ENCODE measurements at regions not wholly inside any gene's neighbourhood (a gene's known extent, or its start where the extent isn't known, plus 50 kb on each side); places are given as distances from the start of the nearest gene placed in this dataset.

DNA sequence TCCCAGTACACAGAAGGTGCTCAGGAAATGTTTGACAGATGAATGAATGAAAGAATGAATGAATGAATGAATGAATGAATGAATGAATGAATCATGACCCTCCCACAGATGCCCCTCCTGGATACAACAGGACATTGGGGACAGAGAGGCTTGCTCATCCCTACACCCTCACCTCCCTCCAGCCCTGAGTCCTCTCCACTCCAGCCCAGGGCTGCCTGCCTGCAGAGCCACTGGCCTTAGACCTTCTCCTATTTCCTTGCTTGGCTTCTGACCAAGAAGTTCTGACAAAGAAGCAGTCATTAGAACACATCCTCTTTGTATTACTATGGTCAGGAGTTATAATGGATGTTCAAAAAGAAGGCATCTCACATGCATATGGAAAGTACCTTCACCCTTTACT lies 240.7 kb upstream of the DAPK1 start:
- Histone ChIP-seq H3K36me3 (ENCODE audit: control insufficient read depth, insufficient read depth, low read length) (no peaks in the 10 kb centered on the region), H3K9ac (no peak overlapping the region)

DNA sequence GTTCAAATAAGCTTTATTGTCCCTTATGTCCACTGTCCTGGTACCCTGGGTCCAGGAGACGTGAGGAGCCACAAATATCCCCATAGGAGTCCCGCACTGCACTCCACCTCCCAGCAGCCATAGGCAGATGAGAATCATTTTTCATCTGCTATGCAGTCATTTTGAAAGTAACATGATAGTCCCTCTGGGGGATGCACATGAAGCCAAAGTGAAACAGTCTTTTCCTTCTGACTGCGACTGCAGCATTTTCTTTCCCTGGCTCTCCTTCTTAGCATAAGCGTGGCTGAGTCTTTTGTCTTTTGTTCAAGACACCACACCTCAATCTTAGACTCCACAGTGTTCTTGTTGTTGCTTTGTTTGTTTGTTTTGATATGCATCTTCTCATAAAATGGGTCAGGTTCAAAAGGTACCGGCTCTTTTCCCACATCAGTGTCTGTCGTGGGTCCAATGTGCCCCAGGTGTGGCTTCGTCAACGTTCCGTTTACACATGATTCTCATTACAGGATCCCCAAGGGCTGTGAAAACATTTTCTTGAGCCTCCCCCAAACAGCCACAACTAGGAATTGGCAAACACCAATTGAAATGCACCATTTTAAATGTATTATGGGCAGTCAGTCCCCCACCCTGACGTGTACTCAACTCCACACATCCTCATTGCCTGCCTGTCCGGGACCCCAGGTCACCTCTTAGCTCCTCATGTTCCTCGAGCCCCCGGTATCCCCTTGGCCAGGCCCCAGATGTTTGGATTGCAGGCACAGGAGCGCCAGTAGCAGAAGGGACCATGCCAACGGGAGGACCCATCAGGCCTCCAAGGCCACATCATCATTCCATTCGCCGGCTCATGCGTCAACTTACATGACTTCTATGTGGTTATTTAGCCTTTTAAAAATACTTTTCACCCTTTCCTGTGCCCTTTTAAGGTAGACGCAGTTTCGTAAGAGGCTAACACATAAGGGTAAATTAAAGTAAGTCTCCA lies 237.8 kb upstream of the DAPK1 start:
- no peak overlapping the region for H3K9ac ChIP-seq
- TF ChIP-seq, protein P1, sequence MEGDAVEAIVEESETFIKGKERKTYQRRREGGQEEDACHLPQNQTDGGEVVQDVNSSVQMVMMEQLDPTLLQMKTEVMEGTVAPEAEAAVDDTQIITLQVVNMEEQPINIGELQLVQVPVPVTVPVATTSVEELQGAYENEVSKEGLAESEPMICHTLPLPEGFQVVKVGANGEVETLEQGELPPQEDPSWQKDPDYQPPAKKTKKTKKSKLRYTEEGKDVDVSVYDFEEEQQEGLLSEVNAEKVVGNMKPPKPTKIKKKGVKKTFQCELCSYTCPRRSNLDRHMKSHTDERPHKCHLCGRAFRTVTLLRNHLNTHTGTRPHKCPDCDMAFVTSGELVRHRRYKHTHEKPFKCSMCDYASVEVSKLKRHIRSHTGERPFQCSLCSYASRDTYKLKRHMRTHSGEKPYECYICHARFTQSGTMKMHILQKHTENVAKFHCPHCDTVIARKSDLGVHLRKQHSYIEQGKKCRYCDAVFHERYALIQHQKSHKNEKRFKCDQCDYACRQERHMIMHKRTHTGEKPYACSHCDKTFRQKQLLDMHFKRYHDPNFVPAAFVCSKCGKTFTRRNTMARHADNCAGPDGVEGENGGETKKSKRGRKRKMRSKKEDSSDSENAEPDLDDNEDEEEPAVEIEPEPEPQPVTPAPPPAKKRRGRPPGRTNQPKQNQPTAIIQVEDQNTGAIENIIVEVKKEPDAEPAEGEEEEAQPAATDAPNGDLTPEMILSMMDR (IDR thresholded peaks at IDR 0.05) = no peak
- H3K79me2 ChIP-seq = no peaks in the 10 kb centered on the region
- H3K27me3 ChIP-seq (ENCODE audit: control insufficient read depth, insufficient read depth, low read length) = no peaks in the 10 kb centered on the region
- no peak overlapping the region for H3K4me2 ChIP-seq (ENCODE audit: low read length)
- no peak overlapping the region for H3K27ac ChIP-seq
- H3K4me1 ChIP-seq = no peaks in the 10 kb centered on the region
- H3K9me3 ChIP-seq (ENCODE audit: control insufficient read depth, low read length) = no peaks in the 10 kb centered on the region
- no peak overlapping the region for H3K4me3 ChIP-seq (ENCODE audit: low read depth, low read length)
- H2AFZ ChIP-seq = no peak overlapping the region
- no peaks in the 10 kb centered on the region for H3K36me3 ChIP-seq (ENCODE audit: control insufficient read depth, insufficient read depth, low read length)

More for the DNA sequence above, 240.7 kb upstream of the DAPK1 start:
- TF ChIP-seq, protein P1 (IDR thresholded peaks at IDR 0.05) = no peak
- Histone ChIP-seq H3K79me2 (no peaks in the 10 kb centered on the region), H3K9me3 (ENCODE audit: control insufficient read depth, low read length) (no peaks in the 10 kb centered on the region), H3K27ac (no peak overlapping the region), H3K4me2 (ENCODE audit: low read length) (no peak overlapping the region), H3K4me3 (ENCODE audit: low read depth, low read length) (no peak overlapping the region), H3K27me3 (ENCODE audit: control insufficient read depth, insufficient read depth, low read length) (no peaks in the 10 kb centered on the region), H2AFZ (no peak overlapping the region), H3K4me1 (no peaks in the 10 kb centered on the region)

DNA sequence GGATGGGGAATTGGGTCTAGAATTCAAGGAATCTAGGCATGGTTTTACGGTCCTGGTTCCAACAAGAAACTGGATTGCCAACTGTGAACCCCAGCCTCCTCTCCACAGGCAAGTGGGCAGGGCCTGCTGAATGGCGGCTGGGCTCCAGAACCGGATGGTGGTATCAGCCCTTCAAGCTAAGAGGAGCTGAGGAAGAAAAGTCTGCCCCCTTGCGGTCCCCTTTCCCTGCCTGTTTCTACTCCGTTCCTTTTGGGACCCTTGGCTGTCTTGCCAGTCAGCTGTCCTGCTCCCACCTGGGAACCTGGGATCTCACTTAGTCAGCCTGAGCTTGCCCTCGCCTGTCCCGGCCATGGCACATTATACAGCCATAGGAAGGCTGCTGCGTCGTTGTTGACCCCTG lies 234.4 kb upstream of the DAPK1 start:
- Histone ChIP-seq H3K27me3 (ENCODE audit: control insufficient read depth, insufficient read depth, low read length) (no peaks in the 10 kb centered on the region), H3K4me1 (no peaks in the 10 kb centered on the region), H3K4me3 (ENCODE audit: low read depth, low read length) (no peak overlapping the region), H3K36me3 (ENCODE audit: control insufficient read depth, insufficient read depth, low read length) (no peaks in the 10 kb centered on the region), H3K27ac (no peak overlapping the region), H2AFZ (no peak overlapping the region), H3K4me2 (ENCODE audit: low read length) (no peak overlapping the region), H3K9me3 (ENCODE audit: control insufficient read depth, low read length) (no peaks in the 10 kb centered on the region), H3K79me2 (no peaks in the 10 kb centered on the region), H3K9ac (no peak overlapping the region)
- TF ChIP-seq, protein P1 (IDR thresholded peaks at IDR 0.05) = no peak

DNA sequence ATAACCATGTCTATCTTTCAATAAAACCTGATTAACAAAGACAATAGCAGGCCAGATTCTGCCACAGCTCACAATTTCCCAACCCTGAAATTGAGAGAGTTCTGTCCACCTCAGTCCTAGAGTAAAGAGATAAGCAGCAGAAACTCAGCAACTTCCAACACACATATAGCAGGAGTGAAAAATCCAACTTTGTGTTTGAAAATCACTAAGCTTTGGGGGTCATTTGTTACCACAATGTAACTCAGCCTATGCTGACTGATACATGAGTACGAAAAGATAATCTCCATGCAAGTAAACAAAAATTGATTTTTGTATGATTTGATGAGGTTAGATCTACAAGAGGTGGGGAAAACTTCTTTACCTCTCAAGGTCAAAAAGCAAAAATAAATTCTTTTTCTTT lies 231.0 kb upstream of the DAPK1 start:
- Histone ChIP-seq H3K9ac (no peak overlapping the region), H3K79me2 (no peaks in the 10 kb centered on the region), H3K27me3 (ENCODE audit: control insufficient read depth, insufficient read depth, low read length) (no peaks in the 10 kb centered on the region), H3K4me2 (ENCODE audit: low read length) (no peak overlapping the region), H3K36me3 (ENCODE audit: control insufficient read depth, insufficient read depth, low read length) (no peaks in the 10 kb centered on the region), H3K4me3 (ENCODE audit: low read depth, low read length) (no peak overlapping the region), H3K27ac (no peak overlapping the region), H3K4me1 (no peaks in the 10 kb centered on the region), H2AFZ (no peak overlapping the region), H3K9me3 (ENCODE audit: control insufficient read depth, low read length) (no peaks in the 10 kb centered on the region)
- TF ChIP-seq, protein P1 (IDR thresholded peaks at IDR 0.05) = no peak
